ENCODE measurements at regions not wholly inside any gene's neighbourhood (a gene's known extent, or its start where the extent isn't known, plus 50 kb on each side); places are given as distances from the start of the nearest gene placed in this dataset.

DNA sequence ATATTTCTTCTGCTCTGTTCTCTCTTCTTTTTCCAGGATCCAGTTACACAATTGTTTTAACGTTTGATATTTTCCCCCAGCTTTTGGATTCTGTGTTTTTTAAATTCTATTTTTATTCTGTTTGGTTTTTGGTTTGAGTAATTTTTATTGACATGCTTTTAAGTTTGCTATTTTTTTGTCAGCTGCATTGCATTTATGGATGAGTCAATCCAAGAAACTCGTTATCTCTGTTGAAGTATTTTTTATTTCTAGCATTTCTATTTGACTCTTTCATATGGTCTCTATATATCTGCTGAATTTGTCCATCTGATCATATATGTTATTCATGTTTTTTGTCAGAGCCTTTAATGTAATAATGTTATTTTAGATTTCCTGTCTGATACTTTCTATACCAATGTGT, 65.6 kb downstream of the DDIT4L start:
- CTCF ChIA-PET = no interaction called here
- intact Hi-C loops (cut with micrococcal nuclease; ENCODE audit: unreplicated experiment) = no loop called here

DNA sequence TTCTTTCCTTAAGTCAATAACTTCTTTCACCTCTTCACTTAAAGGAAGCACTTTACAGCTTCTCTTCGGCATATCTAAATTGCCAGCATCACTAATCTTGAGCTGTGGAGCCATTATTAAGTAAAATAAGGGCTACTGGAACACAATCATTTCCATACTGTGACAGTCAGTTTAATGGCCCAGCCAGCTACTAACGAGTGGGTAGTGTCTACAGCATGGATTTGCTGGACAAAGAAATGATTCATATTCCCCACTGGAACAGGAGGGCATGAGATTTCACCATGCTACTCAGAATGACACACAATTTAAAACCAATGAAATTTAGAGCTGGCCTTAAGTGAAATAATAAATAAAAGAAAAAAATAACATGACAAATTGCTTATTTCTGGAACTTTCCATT, 72.1 kb downstream of the DDIT4L start:
- no peaks in the 10 kb centered on the region for H3K36me3 ChIP-seq (ENCODE audit: control insufficient read depth, insufficient read depth, low read length)
- ChIA-PET POLR2A (no interaction called here), CTCF (interaction anchor here (0.6 kb wide), 1 partner anchor 1071 kb away, joined by 4 read pairs; no protein-coding TSS in a partner anchor)
- H3K27ac ChIP-seq (ENCODE audit: low read length) = no peak overlapping the region
- no peak overlapping the region for H3K4me3 ChIP-seq (ENCODE audit: low read depth in 2 of 2, low read length in 2 of 2)
- TF ChIP-seq TCF7L2 (IDR thresholded peaks at IDR 0.05; ENCODE audit: low read depth, low read length) = no peak
- TF ChIP-seq, protein P1, sequence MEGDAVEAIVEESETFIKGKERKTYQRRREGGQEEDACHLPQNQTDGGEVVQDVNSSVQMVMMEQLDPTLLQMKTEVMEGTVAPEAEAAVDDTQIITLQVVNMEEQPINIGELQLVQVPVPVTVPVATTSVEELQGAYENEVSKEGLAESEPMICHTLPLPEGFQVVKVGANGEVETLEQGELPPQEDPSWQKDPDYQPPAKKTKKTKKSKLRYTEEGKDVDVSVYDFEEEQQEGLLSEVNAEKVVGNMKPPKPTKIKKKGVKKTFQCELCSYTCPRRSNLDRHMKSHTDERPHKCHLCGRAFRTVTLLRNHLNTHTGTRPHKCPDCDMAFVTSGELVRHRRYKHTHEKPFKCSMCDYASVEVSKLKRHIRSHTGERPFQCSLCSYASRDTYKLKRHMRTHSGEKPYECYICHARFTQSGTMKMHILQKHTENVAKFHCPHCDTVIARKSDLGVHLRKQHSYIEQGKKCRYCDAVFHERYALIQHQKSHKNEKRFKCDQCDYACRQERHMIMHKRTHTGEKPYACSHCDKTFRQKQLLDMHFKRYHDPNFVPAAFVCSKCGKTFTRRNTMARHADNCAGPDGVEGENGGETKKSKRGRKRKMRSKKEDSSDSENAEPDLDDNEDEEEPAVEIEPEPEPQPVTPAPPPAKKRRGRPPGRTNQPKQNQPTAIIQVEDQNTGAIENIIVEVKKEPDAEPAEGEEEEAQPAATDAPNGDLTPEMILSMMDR (IDR thresholded peaks at IDR 0.05) = no peak
- intact Hi-C loops (cut with micrococcal nuclease; ENCODE audit: unreplicated experiment) = no loop called here
- ATAC-seq (no peak), DNase-seq (ENCODE audit: low read depth, low spot score) (no peak)
- in situ Hi-C loops (cut with HindIII; ENCODE audit: low pct_unique_long_range_greater_than_20kb, low sequenced_read_pairs) = no loop called here
- no peaks in the 10 kb centered on the region for H3K4me1 ChIP-seq (ENCODE audit: control insufficient read depth, insufficient read depth, low read length)
- no peaks in the 10 kb centered on the region for H3K9me3 ChIP-seq (ENCODE audit: control insufficient read depth, insufficient read depth, low read depth, low read length)
- no peaks in the 10 kb centered on the region for H3K27me3 ChIP-seq (ENCODE audit: control insufficient read depth, insufficient read depth, low read length)
- BruUV-seq (replicated peaks) = no TSS peak

More for the DNA sequence above, 65.6 kb downstream of the DDIT4L start:
- ATAC-seq (no peak), DNase-seq (ENCODE audit: low read depth, low spot score) (no peak)
- H3K27me3 ChIP-seq (ENCODE audit: control insufficient read depth, insufficient read depth, low read length) = no peaks in the 10 kb centered on the region
- H3K36me3 ChIP-seq (ENCODE audit: control insufficient read depth, insufficient read depth, low read length) = no peaks in the 10 kb centered on the region
- POLR2A ChIA-PET = no interaction called here
- H3K4me1 ChIP-seq (ENCODE audit: control insufficient read depth, insufficient read depth, low read length) = no peaks in the 10 kb centered on the region
- no peaks in the 10 kb centered on the region for H3K9me3 ChIP-seq (ENCODE audit: control insufficient read depth, insufficient read depth, low read depth, low read length)
- TF ChIP-seq TCF7L2 (IDR thresholded peaks at IDR 0.05; ENCODE audit: low read depth, low read length) (no peak), POLR2AphosphoS5 (IDR thresholded peaks at IDR 0.05; ENCODE audit: low read depth, low read length) (no peak), SIN3A (IDR thresholded peaks at IDR 0.05; ENCODE audit: borderline replicate concordance, insufficient read depth, low read depth, low read length) (no peak), REST (IDR thresholded peaks at IDR 0.05; ENCODE audit: insufficient read depth in 1 of 2, low read depth in 2 of 2, low read length in 1 of 2) (no peak)
- TF ChIP-seq, protein P1 (IDR thresholded peaks at IDR 0.05) = no peak
- BruUV-seq (replicated peaks) = no TSS peak
- no peak overlapping the region for H3K27ac ChIP-seq (ENCODE audit: low read length)
- in situ Hi-C loops (cut with HindIII; ENCODE audit: low pct_unique_long_range_greater_than_20kb, low sequenced_read_pairs) = no loop called here
- H3K4me3 ChIP-seq (ENCODE audit: low read depth in 2 of 2, low read length in 2 of 2) = no peak overlapping the region
